Stomach (tissue), 8 donors: ENCODE measurements at regions not wholly inside any gene's neighbourhood (a gene's known extent, or its start where the extent isn't known, plus 50 kb on each side); places are given as distances from the start of the nearest gene placed in this dataset.

Experiments used
- DNase-seq, 2 donors: peaks; one replicate each; pipeline versions ENCODE4 v3.0.0 to v3.0.0-alpha.2; 2013 to 2019
- H3K27ac ChIP-seq, 5 donors: fragments of 200-600 bp in 4 of 5; sonication (generic) in 4 of 5; one replicate each; pipeline ENCODE4 v1.5.1; 2013 to 2019; ENCODE audit warnings: mild to moderate bottlenecking in 1 of 5, moderate library complexity in 1 of 5
- H3K27me3 ChIP-seq, 3 donors: fragments of 200-600 bp; sonication (generic); one replicate each; pipeline ENCODE4 v1.5.1; 2017 to 2019; ENCODE audit warnings: mixed run types in 1 of 3
- H3K36me3 ChIP-seq, 4 donors: fragments of 200-600 bp; sonication (generic); 1 replicate in 3 of 4; 2 replicates in 1 of 4; pipeline ENCODE4 v1.5.1; 2016 to 2019
- H3K4me1 ChIP-seq, 4 donors: fragments of 200-600 bp; sonication (generic); one replicate each; pipeline ENCODE4 v1.5.1; 2016 to 2019
- H3K4me3 ChIP-seq, 4 donors: fragments of 200-600 bp; sonication (generic) in 3 of 4; one replicate each; pipeline ENCODE4 v1.5.1; 2016 to 2019; ENCODE audit warnings: mild to moderate bottlenecking in 1 of 4
- H3K9me3 ChIP-seq, 4 donors: fragments of 200-600 bp; sonication (generic); one replicate each; pipeline ENCODE4 v1.5.1; 2016 to 2019
- EP300 ChIP-seq: sonication (generic); formaldehyde crosslinking; IDR thresholded peaks from one replicate; pipeline ENCODE4 v1.6.1; 2017; ENCODE audit warnings: antibody characterized with exemption
- POLR2A ChIP-seq, 4 donors: fragments of 450-650 bp; IDR thresholded peaks; one replicate each; pipeline ENCODE4 v1.6.1; 2016; ENCODE audit warnings: antibody characterized with exemption in 4 of 4, control low read depth in 2 of 4, mild to moderate bottlenecking in 1 of 4, moderate library complexity in 1 of 4
- POLR2AphosphoS5 ChIP-seq, 3 donors: sonication (generic); formaldehyde crosslinking; IDR thresholded peaks; one replicate each; pipeline ENCODE4 v1.6.1; 2016; ENCODE audit warnings: antibody characterized with exemption in 3 of 3
- WGBS, 5 donors: extraction: QIAGEN DNeasy Blood & Tissue Kit in 3 of 5; methylation state at CpG; one replicate each; pipeline versions ENCODE4 v1.1.5 to v1.1.7; 2013 to 2018; 5-methylcytosine and 5-hydroxymethylcytosine counted together
- intact Hi-C: fragments of 100-400 bp; cut with DNase I; formaldehyde crosslinking; loops from one replicate; pipeline ENCODE4 v1.15.1; 2023; ENCODE audit warnings: low total_unique reads
- TF ChIP-seq, protein P1 (sequence below), 7 experiments: fragments of 450-650 bp in 4 of 7; fragments of 200-600 bp in 3 of 7; sonication (generic) in 3 of 7; IDR thresholded peaks; one replicate each; pipeline ENCODE4 v1.5.1; 2016 to 2019; ENCODE audit warnings: antibody characterized with exemption in 7 of 7, control low read depth in 2 of 7, mild to moderate bottlenecking in 1 of 7
- donor health status: healthy with polysubstance abuse.
- donor health status: Bipolar disorder and iron deficiency.
- donor health status: healthy.

DNA sequence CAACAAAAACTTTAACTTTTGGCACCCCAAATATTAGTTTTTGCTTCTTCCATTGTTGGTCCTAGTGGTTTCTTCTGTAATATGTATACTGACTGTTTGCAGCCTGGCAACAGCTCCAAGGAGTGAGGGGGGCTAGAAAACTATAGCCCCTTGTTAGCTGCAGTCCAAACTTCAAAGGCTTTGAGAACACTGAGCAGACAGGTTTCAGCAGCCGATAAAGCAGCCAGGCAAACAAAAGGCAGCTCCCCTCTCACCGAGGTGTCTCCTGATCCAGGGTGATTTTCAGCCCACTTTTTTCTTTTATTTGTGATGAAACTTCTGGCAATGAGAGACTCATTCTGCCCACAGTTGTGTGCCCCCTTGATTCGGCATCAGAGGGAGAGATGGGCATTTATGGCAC lies 80.7 kb downstream of the OLIG3 start:
- Histone ChIP-seq H3K27me3 (no peaks in the 10 kb centered on the region), H3K4me3 (no peak overlapping the region), H3K27ac (no peak overlapping the region), H3K4me1 (peaks cover 0 to 16% (median 4%) of the 10 kb centered on the region in 4 donors), H3K9me3 (no peaks in the 10 kb centered on the region), H3K36me3 (no peaks in the 10 kb centered on the region)
- WGBS, 5 donors = 36 to 66% (median 49%) methylated on average over 3 of the region's 3 CpGs
- intact Hi-C loops = no loop called here
- no peak for DNase-seq
- TF ChIP-seq EP300 = no peak
- TF ChIP-seq POLR2A (IDR thresholded peaks at IDR 0.05) = no peak
- TF ChIP-seq POLR2AphosphoS5 (IDR thresholded peaks at IDR 0.05) = no peak
- TF ChIP-seq, protein P1, sequence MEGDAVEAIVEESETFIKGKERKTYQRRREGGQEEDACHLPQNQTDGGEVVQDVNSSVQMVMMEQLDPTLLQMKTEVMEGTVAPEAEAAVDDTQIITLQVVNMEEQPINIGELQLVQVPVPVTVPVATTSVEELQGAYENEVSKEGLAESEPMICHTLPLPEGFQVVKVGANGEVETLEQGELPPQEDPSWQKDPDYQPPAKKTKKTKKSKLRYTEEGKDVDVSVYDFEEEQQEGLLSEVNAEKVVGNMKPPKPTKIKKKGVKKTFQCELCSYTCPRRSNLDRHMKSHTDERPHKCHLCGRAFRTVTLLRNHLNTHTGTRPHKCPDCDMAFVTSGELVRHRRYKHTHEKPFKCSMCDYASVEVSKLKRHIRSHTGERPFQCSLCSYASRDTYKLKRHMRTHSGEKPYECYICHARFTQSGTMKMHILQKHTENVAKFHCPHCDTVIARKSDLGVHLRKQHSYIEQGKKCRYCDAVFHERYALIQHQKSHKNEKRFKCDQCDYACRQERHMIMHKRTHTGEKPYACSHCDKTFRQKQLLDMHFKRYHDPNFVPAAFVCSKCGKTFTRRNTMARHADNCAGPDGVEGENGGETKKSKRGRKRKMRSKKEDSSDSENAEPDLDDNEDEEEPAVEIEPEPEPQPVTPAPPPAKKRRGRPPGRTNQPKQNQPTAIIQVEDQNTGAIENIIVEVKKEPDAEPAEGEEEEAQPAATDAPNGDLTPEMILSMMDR (IDR thresholded peaks at IDR 0.05) = no peak

DNA sequence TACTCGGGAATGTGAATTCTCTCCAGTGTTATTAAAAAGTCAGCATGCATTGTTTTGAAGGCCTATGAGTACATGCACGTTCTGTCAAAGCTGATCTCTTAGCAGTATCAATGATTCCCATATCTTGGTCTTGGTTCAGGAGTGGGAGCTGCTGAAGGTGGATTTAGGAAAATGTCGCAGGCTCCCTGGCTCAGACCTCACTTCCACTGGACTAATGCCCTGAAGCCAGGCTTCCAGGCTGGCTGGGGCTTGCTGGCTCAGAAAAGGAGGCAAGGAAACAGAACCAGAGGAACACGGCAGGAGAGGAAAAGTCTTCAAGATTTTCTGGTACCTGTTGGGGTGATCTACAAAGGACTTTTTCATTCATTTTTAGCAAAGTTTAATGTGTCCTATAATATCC lies 81.6 kb downstream of the OLIG3 start:
- TF ChIP-seq POLR2AphosphoS5 (IDR thresholded peaks at IDR 0.05) (no peak), EP300 (no peak), POLR2A (IDR thresholded peaks at IDR 0.05) (no peak)
- TF ChIP-seq, protein P1 (IDR thresholded peaks at IDR 0.05) = no peak
- 48 to 71% (median 68%) methylated on average over 4 of the region's 4 CpGs for WGBS, 5 donors
- intact Hi-C loops = no loop called here
- Histone ChIP-seq H3K36me3 (no peaks in the 10 kb centered on the region), H3K27me3 (no peaks in the 10 kb centered on the region), H3K4me1 (peaks cover 0 to 16% (median 4%) of the 10 kb centered on the region in 4 donors), H3K9me3 (no peaks in the 10 kb centered on the region), H3K4me3 (no peak overlapping the region), H3K27ac (no peak overlapping the region)
- no peak for DNase-seq

DNA sequence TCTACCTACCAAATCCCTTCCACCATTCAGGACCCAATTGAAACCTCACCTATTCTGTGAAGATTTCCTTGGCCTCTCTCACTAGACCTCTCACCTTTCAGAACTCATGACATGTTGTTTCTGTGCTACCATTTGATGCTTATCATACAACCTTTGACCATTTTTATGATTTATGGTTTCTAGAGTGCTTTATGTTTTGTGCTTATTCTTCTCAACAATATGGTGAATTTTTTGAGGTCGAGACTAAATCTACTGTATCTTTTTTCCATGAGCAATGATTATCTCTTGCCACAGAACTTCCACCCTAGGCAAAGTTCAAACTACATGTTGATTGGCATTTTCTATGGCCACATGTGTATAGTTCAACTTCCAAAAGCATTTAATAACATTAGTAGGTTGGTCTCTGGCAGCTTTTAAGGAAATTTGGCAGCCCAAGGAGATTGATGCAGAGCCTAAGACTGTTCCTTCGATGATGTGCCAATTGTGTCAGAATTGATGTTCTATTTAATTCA lies 84.9 kb downstream of the OLIG3 start:
- Histone ChIP-seq H3K9me3 (no peaks in the 10 kb centered on the region), H3K27ac (no peak overlapping the region), H3K4me3 (no peak overlapping the region), H3K36me3 (no peaks in the 10 kb centered on the region), H3K4me1 (peaks cover 0 to 1% (median 0%) of the 10 kb centered on the region in 4 donors), H3K27me3 (no peaks in the 10 kb centered on the region)
- intact Hi-C loops = no loop called here
- TF ChIP-seq EP300 = no peak
- no peak for TF ChIP-seq POLR2A (IDR thresholded peaks at IDR 0.05)
- TF ChIP-seq, protein P1 (IDR thresholded peaks at IDR 0.05) = no peak
- TF ChIP-seq POLR2AphosphoS5 (IDR thresholded peaks at IDR 0.05) = no peak
- WGBS, 5 donors = 66 to 80% (median 73%) methylated on average over 2 of the region's 2 CpGs
- no peak for DNase-seq

DNA sequence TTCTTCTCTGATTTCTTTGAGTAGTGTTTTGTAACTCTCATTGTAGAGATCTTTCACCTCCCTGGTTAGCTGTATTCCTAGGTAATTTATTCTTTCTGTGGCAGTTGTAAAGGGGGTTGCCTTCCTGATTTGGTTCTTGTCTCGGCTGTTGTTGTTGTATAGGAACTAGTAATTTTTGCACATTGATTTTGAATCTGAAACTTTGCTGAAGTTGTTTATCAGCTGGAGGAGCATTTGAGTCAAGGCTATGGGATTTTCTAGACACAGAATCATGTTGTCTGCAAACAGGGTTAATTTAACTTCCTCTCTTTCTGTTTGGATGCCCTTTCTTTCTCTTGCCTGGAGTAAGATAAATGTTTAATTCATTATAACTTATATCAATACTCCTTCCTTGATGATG lies 86.4 kb downstream of the OLIG3 start:
- no peaks in the 10 kb centered on the region for H3K9me3 ChIP-seq
- WGBS, 5 donors = 82 to 97% (median 88%) methylated on average over 1 of the region's 1 CpG
- DNase-seq = no peak
- TF ChIP-seq POLR2AphosphoS5 (IDR thresholded peaks at IDR 0.05) (no peak), POLR2A (IDR thresholded peaks at IDR 0.05) (no peak), EP300 (no peak)
- TF ChIP-seq, protein P1 (IDR thresholded peaks at IDR 0.05) = no peak
- no peaks in the 10 kb centered on the region for H3K36me3 ChIP-seq
- no peaks in the 10 kb centered on the region for H3K27me3 ChIP-seq
- intact Hi-C loops = no loop called here
- H3K4me1 ChIP-seq = no peaks in the 10 kb centered on the region
- H3K4me3 ChIP-seq = no peak overlapping the region
- H3K27ac ChIP-seq = no peak overlapping the region
